K562 (cell line): ENCODE measurements at regions not wholly inside any gene's neighbourhood (a gene's known extent, or its start where the extent isn't known, plus 50 kb on each side); places are given as distances from the start of the nearest gene placed in this dataset.

Source experiments
- ATAC-seq: fragments of 200-7000 bp; cut with Tn5 transposase; 3 replicates; pipeline ENCODE4 v1.9.1; 2020; ENCODE audit warnings: moderate library complexity
- BruUV-seq: library from RNA; stranded (reverse); fragments of 400-500 nt; replicated peaks from 2 replicates; lab custom pipeline; 2021; lab: Mats Ljungman, UMichigan
- CTCF ChIA-PET: fragments of 300-600 bp; formaldehyde crosslinking; extraction: SDS; loops from one replicate; lab custom pipeline; 2021; ENCODE audit warnings: low intra/inter-chr PET ratio; lab: Yijun Ruan, JAX
- POLR2A ChIA-PET: fragments of 300-600, 350-650 bp; sonication (Branson Sonifier 250); formaldehyde crosslinking; extraction: SDS; loops from one replicate; lab custom pipeline; 2021; ENCODE audit warnings: antibody characterized with exemption, inconsistent platforms; lab: Yijun Ruan, JAX
- DNase-seq, 4 experiments: peaks; one replicate each; pipeline versions ENCODE4 v3.0.0 to v3.0.0-alpha.2; 2011 to 2018; ENCODE audit warnings: low spot score in 3 of 4, mixed read lengths in 3 of 4; ENCODE audit errors: extremely low read depth in 1 of 4
- FAIRE-seq: peaks from 2 replicates; lab custom pipeline; 2011; peaks lifted over from hg19 to GRCh38; lab: Jason Lieb, UNC
- H2AFZ ChIP-seq: 2 replicates; pipeline ENCODE4 v1.6.0; 2011; ENCODE audit warnings: low read depth, low read length, control low read depth, inconsistent platforms
- H3K27ac ChIP-seq: fragments of 200-600 bp; 3 replicates; pipeline ENCODE4 v1.8.0; 2011; ENCODE audit warnings: low read depth, mild to moderate bottlenecking, control low read depth, inconsistent platforms, low read length, moderate library complexity, mixed read lengths; ENCODE audit errors: extremely low read depth
- H3K27me3 ChIP-seq, 2 experiments: fragments of 300-600 bp in 1 of 2; 2 replicates in 1 of 2; 3 replicates in 1 of 2; pipeline versions ENCODE4 v1.6.0 to v1.8.0; 2011; ENCODE audit warnings: inconsistent platforms in 2 of 2, low read length in 2 of 2, mild to moderate bottlenecking in 1 of 2, mixed read lengths in 1 of 2, moderate library complexity in 1 of 2; ENCODE audit not compliant: control insufficient read depth in 2 of 2, insufficient read depth in 2 of 2
- H3K36me3 ChIP-seq: fragments of 300-600 bp; 3 replicates; pipeline ENCODE4 v1.8.0; 2011; ENCODE audit warnings: mild to moderate bottlenecking, low read length, inconsistent platforms; ENCODE audit not compliant: control insufficient read depth, insufficient read depth
- H3K4me1 ChIP-seq, 2 experiments: fragments of 200-600 bp in 1 of 2; replicated peaks in 1 of 2; 2 replicates in 1 of 2; 3 replicates in 1 of 2; pipeline versions ENCODE4 v1.5.1 to v1.8.0; 2011; ENCODE audit warnings: inconsistent platforms in 2 of 2, low read length in 2 of 2, mild to moderate bottlenecking in 1 of 2, mixed read lengths in 1 of 2, moderate library complexity in 1 of 2; ENCODE audit not compliant: control insufficient read depth in 2 of 2, insufficient read depth in 2 of 2
- H3K4me2 ChIP-seq: 2 replicates; pipeline ENCODE4 v1.6.1; 2011; ENCODE audit warnings: low read length, control low read depth, inconsistent platforms, mixed read lengths; ENCODE audit not compliant: insufficient read depth
- H3K4me3 ChIP-seq: fragments of 200-600 bp; sonication (generic), shearing (Covaris generic); 2 replicates; pipeline ENCODE4 v1.5.1; 2016; ENCODE audit warnings: control low read depth, inconsistent platforms
- H3K79me2 ChIP-seq: fragments of 200-600 bp; 3 replicates; pipeline ENCODE4 v1.8.0; 2011; ENCODE audit warnings: low read length, inconsistent platforms; ENCODE audit not compliant: control insufficient read depth, insufficient read depth
- H3K9ac ChIP-seq, 2 experiments: 2 replicates each; pipeline versions ENCODE4 v1.6.0 to v1.6.1; 2011; ENCODE audit warnings: low read depth in 2 of 2, low read length in 2 of 2, control low read depth in 1 of 2, inconsistent platforms in 1 of 2, mild to moderate bottlenecking in 1 of 2, mixed read lengths in 1 of 2; ENCODE audit not compliant: insufficient read depth in 1 of 2
- H3K9me1 ChIP-seq: one replicate; pipeline ENCODE4 v1.6.0; 2011; ENCODE audit warnings: inconsistent platforms, mild to moderate bottlenecking, low read length, moderate library complexity; ENCODE audit not compliant: control insufficient read depth, insufficient read depth
- H3K9me3 ChIP-seq: replicated peaks from 2 replicates; pipeline ENCODE4 v1.5.1; 2011; ENCODE audit warnings: low read depth, low read length, inconsistent platforms; ENCODE audit not compliant: control insufficient read depth, insufficient read depth
- H4K20me1 ChIP-seq: replicated peaks from 2 replicates; pipeline ENCODE4 v1.6.1; 2011; ENCODE audit warnings: low read length, inconsistent platforms, mixed read lengths; ENCODE audit not compliant: control insufficient read depth, insufficient read depth
- BACH1 ChIP-seq: fragments of 200-800 bp; sonication (Bioruptor generic); IDR thresholded peaks from 2 replicates; pipeline ENCODE4 v1.6.1; 2016; ENCODE audit warnings: missing genetic modification characterization, missing compliant biosample characterization
- MEF2A ChIP-seq: IDR thresholded peaks from 2 replicates; pipeline ENCODE4 v1.6.1; 2011; ENCODE audit warnings: low read depth, mild to moderate bottlenecking, low read length, moderate library complexity; ENCODE audit not compliant: control insufficient read depth
- MYBL2 ChIP-seq, 2 experiments: fragments of 450-650 bp in 1 of 2; sonication (generic) in 1 of 2; formaldehyde crosslinking in 1 of 2; IDR thresholded peaks; 2 replicates each; pipeline versions ENCODE4 v1.6.1 to v1.8.1; 2017 to 2022; ENCODE audit warnings: borderline replicate concordance in 1 of 2, inconsistent platforms in 1 of 2, low read depth in 1 of 2, mild to moderate bottlenecking in 1 of 2, missing genetic modification reagents in 1 of 2, moderate library complexity in 1 of 2
- NFRKB ChIP-seq: fragments of 450-650 bp; IDR thresholded peaks from 2 replicates; pipeline ENCODE4 v1.6.1; 2016; ENCODE audit warnings: low read depth
- PCBP1 ChIP-seq: fragments of 200-400 bp; formaldehyde crosslinking; IDR thresholded peaks from 2 replicates; pipeline ENCODE4 v1.6.1; 2018; ENCODE audit warnings: mild to moderate bottlenecking, low read depth, low read length; ENCODE audit not compliant: poor library complexity, severe bottlenecking
- POLR3A ChIP-seq: IDR thresholded peaks from 2 replicates; pipeline ENCODE4 v1.6.1; 2011; ENCODE audit warnings: borderline replicate concordance, mild to moderate bottlenecking, moderate library complexity; ENCODE audit not compliant: insufficient read length, insufficient read depth; ENCODE audit errors: extremely low read depth
- POU5F1 ChIP-seq: fragments of 150-350 bp; IDR thresholded peaks from 2 replicates; pipeline ENCODE4 v1.6.1; 2014; ENCODE audit warnings: borderline replicate concordance, low read length, low read depth, mild to moderate bottlenecking; ENCODE audit not compliant: partially characterized antibody
- TAF9B ChIP-seq: fragments of 450-650 bp; IDR thresholded peaks from 2 replicates; pipeline ENCODE4 v1.6.1; 2018; ENCODE audit warnings: mild to moderate bottlenecking; ENCODE audit not compliant: partially characterized antibody
- ZFP30 ChIP-seq: fragments of 250-450 bp; sonication (Bioruptor Pico); IDR thresholded peaks from 2 replicates; pipeline ENCODE4 v1.8.0; 2022; ENCODE audit warnings: moderate library complexity, mild to moderate bottlenecking, inconsistent platforms, borderline replicate concordance
- ZNF217 ChIP-seq: sonication (generic); formaldehyde crosslinking; IDR thresholded peaks from 2 replicates; pipeline ENCODE4 v1.8.0; 2022; ENCODE audit warnings: mild to moderate bottlenecking, missing genetic modification reagents
- ZNF696 ChIP-seq: fragments of 250-450 bp; sonication (Bioruptor Pico); conservative IDR thresholded peaks from 2 replicates; pipeline ENCODE4 v1.4.0; 2020; ENCODE audit warnings: mild to moderate bottlenecking, moderate library complexity
- WGBS: fragments of 100-300 bp; shearing (Covaris generic); methylation state at CpG from one replicate; pipeline ENCODE4 v1.1.6; 2016; ENCODE audit warnings: low coverage, mixed read lengths; ENCODE audit not compliant: insufficient coverage; ENCODE audit errors: missing lambda C conversion rate; 5-methylcytosine and 5-hydroxymethylcytosine counted together
- in situ Hi-C: fragments of 300-500 bp; cut with MboI; formaldehyde crosslinking; loops from 4 replicates; pipeline ENCODE4 v1.15.0; 2018; ENCODE audit warnings: inconsistent platforms, mixed read lengths
- intact Hi-C: fragments of 100-400 bp; cut with micrococcal nuclease; formaldehyde crosslinking; loops from 2 replicates; pipeline ENCODE4 v1.14.2; 2022
- TF ChIP-seq, protein P1 (sequence below): fragments of 250-450 bp; sonication (Bioruptor Pico); IDR thresholded peaks from 2 replicates; pipeline ENCODE4 v1.4.0; 2020; ENCODE audit warnings: mild to moderate bottlenecking, moderate library complexity, borderline replicate concordance
- TF ChIP-seq, protein P2 (sequence below), 2 experiments: fragments of 150-350 bp in 1 of 2; IDR thresholded peaks; 2 replicates each; pipeline ENCODE4 v1.6.1; 2012 to 2016; ENCODE audit warnings: low read depth in 2 of 2, low read length in 2 of 2, mild to moderate bottlenecking in 1 of 2, moderate library complexity in 1 of 2
- TF ChIP-seq, protein P3 (sequence below): fragments of 450-650 bp; formaldehyde crosslinking; IDR thresholded peaks from 2 replicates; pipeline ENCODE4 v1.4.0; 2020; ENCODE audit warnings: mild to moderate bottlenecking, mixed read lengths

- Histone ChIP-seq H3K27ac (no peak overlapping the region), H3K79me2 (no peaks in the 10 kb centered on the region), H4K20me1 (no peaks in the 10 kb centered on the region), H3K4me3 (no peak overlapping the region), H3K27me3 (peaks cover 14 to 19% of the 10 kb centered on the region in 2 experiments; a peak in 4 of 5 replicates), H3K9me1 (no peaks in the 10 kb centered on the region), H3K4me1 (peaks cover 0 to 3% of the 10 kb centered on the region in 2 experiments; a peak in 1 of 5 replicates), H3K4me2 (no peak overlapping the region), H3K9me3 (no peaks in the 10 kb centered on the region), H3K36me3 (no peaks in the 10 kb centered on the region), H3K9ac (no peak overlapping the region), H2AFZ (no peak overlapping the region)
- WGBS = 4% methylated on average over 2 of the region's 2 CpGs
- in situ Hi-C loops (no loop called here), intact Hi-C loops (no loop called here)
- no peak for DNase-seq
- ChIA-PET POLR2A (no interaction called here), CTCF (no interaction called here)
- no peak for FAIRE-seq
- ATAC-seq = no peak
- BruUV-seq = no TSS peak
- TF ChIP-seq TAF9B (no peak), NFRKB (no peak), MEF2A (no peak), MYBL2 (IDR thresholded peaks at IDR 0.05; ENCODE audit: low read depth) (no peak), MYBL2 (CRISPR knock-in tag; IDR thresholded peaks at IDR 0.05; ENCODE audit: borderline replicate concordance) (no peak), ZFP30 (CRISPR knock-in tag) (no peak), ZNF696 (CRISPR knock-in tag) (no peak), POLR3A (no peak), BACH1 (tag) (no peak), PCBP1 (no peak), ZNF217 (no peak), POU5F1 (no peak)
- TF ChIP-seq, protein P1, sequence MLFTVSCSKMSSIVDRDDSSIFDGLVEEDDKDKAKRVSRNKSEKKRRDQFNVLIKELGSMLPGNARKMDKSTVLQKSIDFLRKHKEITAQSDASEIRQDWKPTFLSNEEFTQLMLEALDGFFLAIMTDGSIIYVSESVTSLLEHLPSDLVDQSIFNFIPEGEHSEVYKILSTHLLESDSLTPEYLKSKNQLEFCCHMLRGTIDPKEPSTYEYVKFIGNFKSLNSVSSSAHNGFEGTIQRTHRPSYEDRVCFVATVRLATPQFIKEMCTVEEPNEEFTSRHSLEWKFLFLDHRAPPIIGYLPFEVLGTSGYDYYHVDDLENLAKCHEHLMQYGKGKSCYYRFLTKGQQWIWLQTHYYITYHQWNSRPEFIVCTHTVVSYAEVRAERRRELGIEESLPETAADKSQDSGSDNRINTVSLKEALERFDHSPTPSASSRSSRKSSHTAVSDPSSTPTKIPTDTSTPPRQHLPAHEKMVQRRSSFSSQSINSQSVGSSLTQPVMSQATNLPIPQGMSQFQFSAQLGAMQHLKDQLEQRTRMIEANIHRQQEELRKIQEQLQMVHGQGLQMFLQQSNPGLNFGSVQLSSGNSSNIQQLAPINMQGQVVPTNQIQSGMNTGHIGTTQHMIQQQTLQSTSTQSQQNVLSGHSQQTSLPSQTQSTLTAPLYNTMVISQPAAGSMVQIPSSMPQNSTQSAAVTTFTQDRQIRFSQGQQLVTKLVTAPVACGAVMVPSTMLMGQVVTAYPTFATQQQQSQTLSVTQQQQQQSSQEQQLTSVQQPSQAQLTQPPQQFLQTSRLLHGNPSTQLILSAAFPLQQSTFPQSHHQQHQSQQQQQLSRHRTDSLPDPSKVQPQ (CRISPR knock-in tag) = no peak
- TF ChIP-seq, protein P2, sequence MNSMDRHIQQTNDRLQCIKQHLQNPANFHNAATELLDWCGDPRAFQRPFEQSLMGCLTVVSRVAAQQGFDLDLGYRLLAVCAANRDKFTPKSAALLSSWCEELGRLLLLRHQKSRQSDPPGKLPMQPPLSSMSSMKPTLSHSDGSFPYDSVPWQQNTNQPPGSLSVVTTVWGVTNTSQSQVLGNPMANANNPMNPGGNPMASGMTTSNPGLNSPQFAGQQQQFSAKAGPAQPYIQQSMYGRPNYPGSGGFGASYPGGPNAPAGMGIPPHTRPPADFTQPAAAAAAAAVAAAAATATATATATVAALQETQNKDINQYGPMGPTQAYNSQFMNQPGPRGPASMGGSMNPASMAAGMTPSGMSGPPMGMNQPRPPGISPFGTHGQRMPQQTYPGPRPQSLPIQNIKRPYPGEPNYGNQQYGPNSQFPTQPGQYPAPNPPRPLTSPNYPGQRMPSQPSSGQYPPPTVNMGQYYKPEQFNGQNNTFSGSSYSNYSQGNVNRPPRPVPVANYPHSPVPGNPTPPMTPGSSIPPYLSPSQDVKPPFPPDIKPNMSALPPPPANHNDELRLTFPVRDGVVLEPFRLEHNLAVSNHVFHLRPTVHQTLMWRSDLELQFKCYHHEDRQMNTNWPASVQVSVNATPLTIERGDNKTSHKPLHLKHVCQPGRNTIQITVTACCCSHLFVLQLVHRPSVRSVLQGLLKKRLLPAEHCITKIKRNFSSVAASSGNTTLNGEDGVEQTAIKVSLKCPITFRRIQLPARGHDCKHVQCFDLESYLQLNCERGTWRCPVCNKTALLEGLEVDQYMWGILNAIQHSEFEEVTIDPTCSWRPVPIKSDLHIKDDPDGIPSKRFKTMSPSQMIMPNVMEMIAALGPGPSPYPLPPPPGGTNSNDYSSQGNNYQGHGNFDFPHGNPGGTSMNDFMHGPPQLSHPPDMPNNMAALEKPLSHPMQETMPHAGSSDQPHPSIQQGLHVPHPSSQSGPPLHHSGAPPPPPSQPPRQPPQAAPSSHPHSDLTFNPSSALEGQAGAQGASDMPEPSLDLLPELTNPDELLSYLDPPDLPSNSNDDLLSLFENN (IDR thresholded peaks at IDR 0.05; ENCODE audit: low read depth in 2 of 2, low read length in 2 of 2) = no peak
- TF ChIP-seq, protein P3, sequence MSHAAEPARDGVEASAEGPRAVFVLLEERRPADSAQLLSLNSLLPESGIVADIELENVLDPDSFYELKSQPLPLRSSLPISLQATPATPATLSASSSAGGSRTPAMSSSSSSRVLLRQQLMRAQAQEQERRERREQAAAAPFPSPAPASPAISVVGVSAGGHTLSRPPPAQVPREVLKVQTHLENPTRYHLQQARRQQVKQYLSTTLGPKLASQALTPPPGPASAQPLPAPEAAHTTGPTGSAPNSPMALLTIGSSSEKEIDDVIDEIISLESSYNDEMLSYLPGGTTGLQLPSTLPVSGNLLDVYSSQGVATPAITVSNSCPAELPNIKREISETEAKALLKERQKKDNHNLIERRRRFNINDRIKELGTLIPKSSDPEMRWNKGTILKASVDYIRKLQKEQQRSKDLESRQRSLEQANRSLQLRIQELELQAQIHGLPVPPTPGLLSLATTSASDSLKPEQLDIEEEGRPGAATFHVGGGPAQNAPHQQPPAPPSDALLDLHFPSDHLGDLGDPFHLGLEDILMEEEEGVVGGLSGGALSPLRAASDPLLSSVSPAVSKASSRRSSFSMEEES (CRISPR knock-in tag) = no peak
These were observed 135.3 kb downstream of the NDUFA12 start for GRCh38 chr12:94868161-94868560.
